ENCODE measurements at regions not wholly inside any gene's neighbourhood (a gene's known extent, or its start where the extent isn't known, plus 50 kb on each side); places are given as distances from the start of the nearest gene placed in this dataset.

- DNase-seq (ENCODE audit: low read depth, low spot score): no peak
Measured at GRCh38 chr4:128604204-128604603, 205.3 kb upstream of the JADE1 start.

- no peak for DNase-seq (ENCODE audit: low read depth, low spot score)
Measured at GRCh38 chr4:128603081-128603480, 206.4 kb upstream of the JADE1 start.

- no peak for DNase-seq (ENCODE audit: low read depth, low spot score)
Measured at GRCh38 chr4:128601991-128602695, 207.4 kb upstream of the JADE1 start.

GRCh38 chr4:128600996-128601871, 208.3 kb upstream of the JADE1 start:
- peak; percentile 76 for DNase-seq (ENCODE audit: low read depth, low spot score)

- no peak for DNase-seq (ENCODE audit: low read depth, low spot score)
Measured at GRCh38 chr4:128600410-128600809, 209.1 kb upstream of the JADE1 start.

- no peak for DNase-seq (ENCODE audit: low read depth, low spot score)
Measured at GRCh38 chr4:128597500-128597899, 212.0 kb upstream of the JADE1 start.

GRCh38 chr4:128596853-128597252, 212.6 kb upstream of the JADE1 start:
- DNase-seq (ENCODE audit: low read depth, low spot score): no peak

- DNase-seq (ENCODE audit: low read depth, low spot score): no peak
Measured at GRCh38 chr4:128596115-128596514, 213.4 kb upstream of the JADE1 start.

GRCh38 chr4:128591482-128591881, 218.0 kb upstream of the JADE1 start:
- no peak for DNase-seq (ENCODE audit: low read depth, low spot score)

GRCh38 chr4:128590773-128591172, 218.7 kb upstream of the JADE1 start:
- DNase-seq (ENCODE audit: low read depth, low spot score): no peak

- DNase-seq (ENCODE audit: low read depth, low spot score): no peak
Measured at GRCh38 chr4:128590034-128590740, 219.3 kb upstream of the JADE1 start.

- no peak for DNase-seq (ENCODE audit: low read depth, low spot score)
Measured at GRCh38 chr4:128589384-128589965, 220.0 kb upstream of the JADE1 start.

- DNase-seq (ENCODE audit: low read depth, low spot score): no peak
Measured at GRCh38 chr4:128587382-128587781, 222.1 kb upstream of the JADE1 start.

GRCh38 chr4:128583753-128584712, 225.5 kb upstream of the JADE1 start:
- no peak for DNase-seq (ENCODE audit: low read depth, low spot score)

- DNase-seq (ENCODE audit: low read depth, low spot score): no peak
Measured at GRCh38 chr4:128582427-128582870, 227.1 kb upstream of the JADE1 start.

- DNase-seq (ENCODE audit: low read depth, low spot score): no peak
Measured at GRCh38 chr4:128579154-128579853, 230.2 kb upstream of the JADE1 start.

GRCh38 chr4:128574706-128575105, 234.8 kb upstream of the JADE1 start:
- no peak for DNase-seq (ENCODE audit: low read depth, low spot score)

- no peak for DNase-seq (ENCODE audit: low read depth, low spot score)
Measured at GRCh38 chr4:128573781-128574508, 235.6 kb upstream of the JADE1 start.

GRCh38 chr4:128572778-128573241, 236.7 kb upstream of the JADE1 start:
- no peak for DNase-seq (ENCODE audit: low read depth, low spot score)

Measured in pulmonary artery endothelial cell (primary cell).